HTR-8/SVneo (cell line): ENCODE measurements at regions not wholly inside any gene's neighbourhood (a gene's known extent, or its start where the extent isn't known, plus 50 kb on each side); places are given as distances from the start of the nearest gene placed in this dataset.
"Not testable (repeated sequence)": the region's sequence is repeated elsewhere in the genome, so short reads cannot be mapped to it uniquely, and the experiment has no call there.

Experiments
- DNase-seq: peaks from one replicate; pipeline ENCODE4 v3.0.0; 2011; ENCODE audit warnings: low spot score, mixed read lengths; ENCODE audit not compliant: insufficient read length
- FAIRE-seq: peaks from 2 replicates; lab custom pipeline; 2011; peaks lifted over from hg19 to GRCh38; lab: Jason Lieb, UNC

- FAIRE-seq = no peak
These were observed 110.2 kb upstream of the ENPEP start for GRCh38 chr4:110365761-110366160.

GRCh38 chr4:110364911-110365520 is 110.9 kb upstream of the ENPEP start:
- FAIRE-seq (no peak), DNase-seq (no peak)

More at GRCh38 chr4:110365761-110366160, 110.2 kb upstream of the ENPEP start:
- no peak for DNase-seq

- DNase-seq (no peak), FAIRE-seq (no peak)
These were observed 114.0 kb upstream of the ENPEP start for GRCh38 chr4:110361921-110362320.

- FAIRE-seq (no peak), DNase-seq (no peak)
These were observed 116.9 kb upstream of the ENPEP start for GRCh38 chr4:110359076-110359475.

- no peak for FAIRE-seq
- DNase-seq = no peak
These were observed 118.4 kb upstream of the ENPEP start for GRCh38 chr4:110357521-110357920.

GRCh38 chr4:110354460-110354859 is 121.5 kb upstream of the ENPEP start:
- no peak for FAIRE-seq
- DNase-seq = no peak

- FAIRE-seq (no peak), DNase-seq (no peak)
These were observed 123.1 kb upstream of the ENPEP start for GRCh38 chr4:110352670-110353442.

- FAIRE-seq (no peak), DNase-seq (no peak)
These were observed 127.1 kb upstream of the ENPEP start for GRCh38 chr4:110348711-110349383.

GRCh38 chr4:110347805-110348204 is 128.2 kb upstream of the ENPEP start:
- no peak for FAIRE-seq
- no peak for DNase-seq

- no peak for FAIRE-seq
- no peak for DNase-seq
These were observed 131.8 kb upstream of the ENPEP start for GRCh38 chr4:110344165-110344564.

- FAIRE-seq (no peak), DNase-seq (no peak)
These were observed 132.4 kb upstream of the ENPEP start for GRCh38 chr4:110343534-110343933.

GRCh38 chr4:110341118-110341517 is 134.8 kb upstream of the ENPEP start:
- DNase-seq = not testable (repeated sequence)

GRCh38 chr4:110335399-110335798 is 137.0 kb upstream of the ELOVL6 start:
- DNase-seq (no peak), FAIRE-seq (no peak)

More at GRCh38 chr4:110341118-110341517, 134.8 kb upstream of the ENPEP start:
- FAIRE-seq = not testable (repeated sequence)

GRCh38 chr4:110332483-110332882 is 134.1 kb upstream of the ELOVL6 start:
- FAIRE-seq (no peak), DNase-seq (no peak)

- not testable (repeated sequence) for DNase-seq, FAIRE-seq
These were observed 128.0 kb upstream of the ELOVL6 start for GRCh38 chr4:110326426-110326825.

- no peak for FAIRE-seq
- DNase-seq = no peak
These were observed 112.4 kb upstream of the ELOVL6 start for GRCh38 chr4:110310795-110311194.

GRCh38 chr4:110309675-110310074 is 111.3 kb upstream of the ELOVL6 start:
- FAIRE-seq (no peak), DNase-seq (no peak)

- DNase-seq = no peak
- no peak for FAIRE-seq
These were observed 107.9 kb upstream of the ELOVL6 start for GRCh38 chr4:110306303-110306702.

- no peak for DNase-seq
- FAIRE-seq = no peak
These were observed 107.0 kb upstream of the ELOVL6 start for GRCh38 chr4:110305455-110305854.

GRCh38 chr4:110296892-110297291 is 98.5 kb upstream of the ELOVL6 start:
- FAIRE-seq = no peak
- no peak for DNase-seq

- DNase-seq = no peak
- no peak for FAIRE-seq
These were observed 95.8 kb upstream of the ELOVL6 start for GRCh38 chr4:110294165-110294564.
